GM19455 (cell line): ENCODE measurements at regions not wholly inside any gene's neighbourhood (a gene's known extent, or its start where the extent isn't known, plus 50 kb on each side); places are given as distances from the start of the nearest gene placed in this dataset.
"Not testable (repeated sequence)": the region's sequence is repeated elsewhere in the genome, so short reads cannot be mapped to it uniquely, and the experiment has no call there.

ENCODE experiments used
- ATAC-seq: cut with Tn5 transposase; IDR thresholded peaks from one replicate; pipeline ENCODE4 v1.9.1; 2021; ENCODE audit not compliant: unreplicated experiment

DNA sequence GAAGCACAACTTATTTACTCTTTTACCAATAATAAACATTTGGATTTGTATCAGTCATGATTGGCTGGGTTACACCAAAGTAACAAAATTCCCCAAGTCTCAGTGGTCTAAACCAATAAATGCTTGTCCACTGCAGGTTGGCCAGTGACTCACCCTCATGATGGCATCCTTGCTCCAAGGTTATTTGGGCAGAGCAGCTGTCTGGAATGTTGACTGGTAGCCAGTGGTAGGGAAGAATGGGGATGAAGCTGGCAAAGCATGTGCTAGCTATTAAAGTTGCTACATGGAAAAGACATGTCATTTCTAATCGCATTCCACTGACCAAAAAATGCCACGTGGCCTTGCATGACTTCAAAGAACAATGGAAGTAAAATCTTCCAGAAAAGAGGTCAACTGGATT is 1168.7 kb upstream of the CELF2 start:
- no peak for ATAC-seq

DNA sequence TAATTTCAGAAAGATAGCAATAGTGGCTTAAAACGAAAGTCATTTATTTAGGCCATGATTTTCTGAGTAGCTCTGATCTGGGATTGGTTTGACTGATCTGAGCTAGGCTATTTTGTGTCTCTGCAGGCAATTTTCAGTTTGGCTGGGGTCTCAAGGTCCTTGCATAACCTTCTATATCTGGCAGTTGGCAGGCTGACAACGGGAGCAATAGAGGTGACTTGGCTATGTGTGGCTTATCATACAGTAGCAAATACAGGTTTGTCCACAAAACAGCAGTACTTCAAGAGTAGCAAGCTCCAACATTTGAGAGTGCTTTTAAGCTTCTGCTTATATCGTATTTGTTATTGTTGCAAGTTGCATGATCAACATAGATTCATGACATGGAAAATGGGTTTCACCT is 1167.3 kb upstream of the CELF2 start:
- no peak for ATAC-seq

DNA sequence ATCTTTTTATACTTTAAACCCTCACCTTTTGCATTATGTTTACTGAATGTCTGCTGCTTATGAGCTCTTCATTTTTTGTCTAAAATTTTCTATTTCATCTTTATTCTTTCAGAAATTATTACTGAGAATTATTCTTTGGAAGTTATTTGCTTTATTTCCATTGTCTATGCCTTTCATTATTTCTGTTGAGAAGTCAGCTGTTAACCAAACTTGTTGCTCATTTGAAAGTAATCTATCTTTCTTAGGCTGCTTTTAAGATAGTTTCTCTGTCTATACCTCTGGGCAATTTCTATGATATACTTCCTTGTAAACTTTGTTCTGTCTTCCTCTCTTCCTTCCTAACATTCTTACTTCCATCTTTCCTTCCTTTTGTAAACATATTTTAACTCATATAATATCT is 1165.9 kb upstream of the CELF2 start:
- ATAC-seq = no peak

DNA sequence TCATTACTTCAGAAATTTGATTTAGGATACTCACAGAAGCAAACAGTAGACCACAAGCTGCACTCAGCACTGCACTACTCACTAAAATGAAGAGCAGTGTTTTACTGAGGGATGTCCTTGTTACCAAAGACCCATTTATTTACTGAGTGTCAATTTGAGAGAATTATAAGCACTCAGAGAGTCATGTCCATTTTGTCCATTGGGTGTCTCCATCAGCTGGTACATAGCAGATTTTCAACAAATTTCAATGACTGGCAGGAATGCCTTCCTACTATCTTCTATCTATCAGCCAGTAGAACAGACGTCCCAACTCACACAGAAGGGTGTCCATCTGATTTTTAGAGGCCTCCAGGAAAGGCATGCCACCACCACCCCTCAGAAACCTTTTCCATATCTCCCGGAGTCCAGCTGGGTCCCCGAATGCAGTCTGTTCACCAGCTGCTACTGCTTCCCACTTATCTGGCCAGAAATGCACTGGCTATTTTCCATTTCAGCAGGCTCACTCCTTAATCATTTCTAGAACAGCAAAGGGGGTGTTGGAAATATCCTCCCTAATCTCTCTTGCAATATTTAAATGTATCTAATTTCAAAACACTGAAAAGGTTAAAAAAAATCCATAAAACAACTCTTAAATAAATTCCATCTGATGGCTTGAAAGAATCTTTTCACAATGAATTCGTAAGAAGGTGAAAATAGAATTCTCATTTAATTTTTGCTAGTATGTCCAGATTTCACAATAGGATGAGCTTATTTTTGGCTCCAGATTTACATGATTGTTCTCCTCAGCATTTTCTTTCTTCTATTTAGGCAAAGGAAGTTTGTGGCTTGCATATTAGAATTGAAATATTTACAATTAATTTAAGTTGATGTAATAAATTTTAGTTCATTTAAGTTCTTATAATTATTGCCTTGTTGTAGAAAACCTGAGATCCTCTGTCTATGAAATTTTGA is 1164.0 kb upstream of the CELF2 start:
- no peak for ATAC-seq

GRCh38 chr10:9855451-9855850 is 1162.2 kb upstream of the CELF2 start:
- not testable (repeated sequence) for ATAC-seq

- ATAC-seq = no peak
Observed at GRCh38 chr10:9858816-9859215, 1158.9 kb upstream of the CELF2 start.

- no peak for ATAC-seq
Observed at GRCh38 chr10:9860045-9860444, 1157.6 kb upstream of the CELF2 start.

DNA sequence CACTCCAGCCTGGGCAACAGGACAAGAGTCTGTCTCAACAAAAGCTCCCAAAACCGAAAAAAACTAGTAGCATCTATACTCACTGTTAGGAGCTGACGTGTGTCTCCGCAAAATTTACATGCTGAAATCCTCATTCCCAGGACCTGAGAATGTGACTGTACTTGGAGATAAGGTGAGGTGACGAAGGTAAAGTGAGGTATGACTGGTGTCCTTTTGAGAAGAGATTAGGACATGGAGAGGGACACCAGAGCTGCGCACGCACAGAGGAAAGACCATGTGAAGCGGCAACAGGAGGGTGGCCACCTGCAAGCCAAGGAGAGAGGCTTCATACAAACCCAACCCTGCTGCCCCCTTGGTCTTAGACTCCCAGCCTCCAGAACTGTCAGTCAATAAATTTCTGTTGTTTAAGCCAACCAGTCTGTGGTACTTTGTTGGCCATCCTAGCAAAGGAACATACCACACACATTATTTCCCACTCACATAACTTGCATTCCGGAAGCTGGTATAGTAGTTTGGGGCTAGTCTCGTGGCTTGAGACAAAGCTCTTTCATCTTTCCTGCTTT is 1154.0 kb upstream of the CELF2 start:
- ATAC-seq = no peak

- no peak for ATAC-seq
Observed at GRCh38 chr10:9868499-9868898, 1149.2 kb upstream of the CELF2 start.

GRCh38 chr10:9869205-9869604 is 1148.5 kb upstream of the CELF2 start:
- ATAC-seq = no peak

- ATAC-seq = no peak
Observed at GRCh38 chr10:9869606-9870176, 1148.0 kb upstream of the CELF2 start.

DNA sequence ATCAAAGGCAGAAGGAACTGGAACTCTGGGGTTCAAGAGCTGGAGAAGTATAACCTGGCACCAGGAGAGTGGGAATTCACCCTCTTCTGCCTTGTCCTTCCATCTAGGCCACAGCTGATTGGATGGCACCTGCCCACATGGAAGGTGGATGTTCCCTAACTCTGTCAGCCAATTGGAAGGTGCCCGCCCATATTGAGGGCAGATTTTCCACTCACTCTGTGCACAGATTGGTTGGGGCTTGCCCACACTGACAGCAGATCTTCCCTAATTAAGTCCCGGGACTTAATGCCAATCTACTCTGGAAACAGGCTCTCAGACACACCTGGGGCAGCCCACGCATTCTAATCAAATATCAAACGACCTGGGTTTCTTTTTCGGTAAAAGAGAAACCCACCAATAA is 1142.3 kb upstream of the CELF2 start:
- ATAC-seq = no peak

- ATAC-seq = no peak
Observed at GRCh38 chr10:9877978-9878377, 1139.7 kb upstream of the CELF2 start.

DNA sequence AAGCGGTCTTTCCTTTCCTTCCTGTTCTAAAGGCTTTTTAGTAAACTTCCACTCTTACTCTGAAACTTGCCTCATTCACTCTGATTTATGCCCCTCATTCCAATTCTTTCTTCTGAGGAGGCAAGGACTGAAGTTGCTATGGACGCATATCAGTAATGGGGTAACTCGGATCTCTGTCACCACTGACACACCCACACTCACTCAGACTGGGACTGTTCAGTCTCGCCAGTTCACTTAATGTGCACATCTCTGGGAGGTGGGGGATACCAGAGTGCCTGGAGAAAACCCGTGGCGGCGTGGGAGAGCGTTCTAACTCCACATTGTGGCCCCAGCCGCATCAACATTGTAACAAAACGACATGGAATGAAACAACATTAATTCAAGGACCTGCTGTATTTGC is 1139.3 kb upstream of the CELF2 start:
- no peak for ATAC-seq

DNA sequence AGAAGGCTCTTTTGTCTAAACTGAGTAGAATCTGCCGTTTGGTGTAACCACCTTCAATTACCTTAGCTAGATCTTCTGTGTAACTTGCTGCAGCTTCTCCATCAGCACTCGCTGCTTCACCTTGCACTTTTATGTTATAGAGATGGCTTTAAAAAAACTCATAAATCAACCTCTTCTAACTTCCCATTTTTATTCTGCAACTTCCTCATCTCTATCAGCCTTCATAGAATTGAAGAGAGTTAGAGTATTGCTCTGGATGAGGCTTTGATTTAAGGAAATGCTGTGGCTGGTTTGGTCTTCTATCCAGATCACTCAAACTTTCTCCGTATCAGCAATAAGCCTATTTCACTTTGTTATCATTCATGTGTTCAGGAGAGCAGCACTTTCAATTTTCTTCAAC is 1131.9 kb upstream of the CELF2 start:
- ATAC-seq = no peak

DNA sequence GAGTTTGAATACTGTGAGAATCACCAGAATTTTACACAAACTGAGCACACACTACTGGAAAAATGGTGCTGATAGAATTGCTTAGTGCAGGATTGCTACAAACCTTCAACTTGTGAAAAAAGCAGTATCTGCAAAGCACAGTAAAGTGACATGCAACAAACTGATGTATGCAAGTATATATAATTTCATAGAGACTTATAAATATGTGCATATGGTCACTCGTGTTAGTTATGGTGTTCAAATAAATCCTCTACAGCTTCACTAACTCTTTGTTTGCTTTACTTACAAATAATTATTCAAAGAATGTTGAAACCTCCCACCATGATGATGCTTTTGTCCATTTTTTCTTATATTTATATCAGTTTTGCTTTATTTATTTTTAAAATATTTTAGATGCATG is 1130.9 kb upstream of the CELF2 start:
- ATAC-seq = no peak

GRCh38 chr10:9895453-9895852 is 1122.2 kb upstream of the CELF2 start:
- no peak for ATAC-seq

GRCh38 chr10:9895981-9896380 is 1121.7 kb upstream of the CELF2 start:
- ATAC-seq = no peak

DNA sequence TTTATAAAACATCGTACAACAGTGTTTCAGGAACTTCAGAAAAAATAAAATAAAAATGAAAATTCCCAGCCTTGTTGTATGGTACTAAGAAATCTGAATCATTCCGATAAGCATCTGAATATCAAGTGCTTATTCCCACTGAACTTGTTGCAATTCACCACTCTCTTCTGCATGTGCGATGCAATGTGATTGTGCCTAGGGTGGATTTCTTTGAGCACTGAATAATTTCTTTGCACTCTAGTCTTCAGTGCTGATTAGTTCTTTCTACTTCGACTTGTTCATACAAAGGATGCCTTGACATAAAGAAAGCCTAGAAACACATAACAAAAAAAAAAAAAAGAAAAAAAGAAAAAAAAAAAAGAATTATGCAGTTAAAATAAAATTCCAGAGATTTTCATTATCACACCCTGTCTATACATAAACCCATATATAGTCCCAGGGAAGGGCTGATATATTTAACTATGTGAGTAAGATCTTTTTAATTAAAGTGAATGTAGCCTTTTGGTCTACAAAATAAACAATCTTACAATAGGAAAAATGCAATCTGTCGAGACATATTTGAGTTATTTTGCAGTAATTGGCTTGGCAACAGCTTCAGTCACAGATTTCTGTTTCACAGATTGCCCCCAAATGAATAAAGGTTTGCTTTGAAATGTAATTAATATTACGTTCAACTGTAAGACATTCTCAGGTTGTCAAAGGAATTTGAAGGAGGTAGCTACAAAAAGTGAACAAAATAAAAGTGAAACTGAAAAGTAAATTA is 1118.9 kb upstream of the CELF2 start:
- no peak for ATAC-seq

DNA sequence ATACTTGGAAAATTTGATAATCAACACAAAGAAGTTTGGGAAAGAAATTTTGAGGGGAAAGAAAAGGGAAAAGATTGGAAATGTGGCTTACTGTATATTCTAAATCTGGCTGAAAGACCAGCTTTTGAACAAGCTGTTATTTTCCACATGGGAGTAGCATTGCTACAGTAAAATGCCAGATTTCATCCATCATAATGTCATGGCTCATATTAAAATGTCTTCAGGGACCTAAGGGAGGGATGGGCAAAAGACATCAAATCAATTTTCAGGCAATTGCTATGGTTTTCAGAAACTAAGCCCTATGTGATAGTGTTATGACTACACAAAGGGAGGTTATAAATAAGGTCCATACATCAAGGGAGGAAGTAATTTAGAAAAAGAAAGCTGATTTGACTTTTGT is 1116.9 kb upstream of the CELF2 start:
- no peak for ATAC-seq

- no peak for ATAC-seq
Observed at GRCh38 chr10:9901971-9902370, 1115.7 kb upstream of the CELF2 start.

GRCh38 chr10:9910446-9910845 is 1107.2 kb upstream of the CELF2 start:
- no peak for ATAC-seq
